ENCODE measurements at regions not wholly inside any gene's neighbourhood (a gene's known extent, or its start where the extent isn't known, plus 50 kb on each side); places are given as distances from the start of the nearest gene placed in this dataset. TPM values are rescaled to one million over a fixed set of nuclear protein-coding genes. Genes with fewer than 3 reads are reported as not detected.
"Not testable (repeated sequence)": the region's sequence is repeated elsewhere in the genome, so short reads cannot be mapped to it uniquely, and the experiment has no call there.

DNA sequence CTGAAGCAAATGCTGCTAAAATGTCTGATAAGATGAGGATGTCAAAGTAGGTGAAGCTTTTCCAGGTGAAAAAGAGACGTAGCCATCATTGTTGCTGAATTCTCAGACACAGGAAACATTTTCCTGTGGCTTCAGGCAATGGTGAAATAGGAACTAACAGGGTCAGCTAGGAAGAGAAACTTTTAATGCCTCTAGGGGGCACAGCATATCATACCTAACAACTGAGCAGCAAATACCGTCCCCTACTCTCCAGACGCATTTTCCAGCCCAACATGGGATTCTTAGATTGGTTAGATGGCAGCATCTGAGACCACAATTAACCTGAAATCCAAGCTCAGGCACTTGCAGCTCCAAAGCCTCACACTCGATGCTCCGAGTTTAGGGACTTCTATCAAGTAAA is 2667.5 kb upstream of the TPTE start:
- H2BK20ac ChIP-seq (ENCODE audit: low read length); H4K8ac ChIP-seq (ENCODE audit: extremely low read depth, insufficient read depth, low read length); H4K5ac ChIP-seq (ENCODE audit: insufficient read length, low read depth, low read length); FAIRE-seq; CTCF ChIA-PET (ENCODE audit: partially characterized antibody); H3K27ac ChIP-seq (ENCODE audit: low read depth, low read length); H3K56ac ChIP-seq (replicated peaks; ENCODE audit: insufficient read length, low read depth, low read length); H2BK5ac ChIP-seq (ENCODE audit: low read depth, low read length); DNase-seq (ENCODE audit: low read depth in 1 of 2, low spot score in 2 of 2); H3K23ac ChIP-seq (ENCODE audit: insufficient read length); H2BK120ac ChIP-seq (replicated peaks; ENCODE audit: low read depth, low read length); H3K9me3 ChIP-seq (ENCODE audit: insufficient read depth in 2 of 2, low read depth in 1 of 2, low read length in 1 of 2); H3K9ac ChIP-seq (replicated peaks in 1 of 4; ENCODE audit: extremely low read depth in 1 of 4, low read depth in 3 of 4, low read length in 3 of 4); H2BK15ac ChIP-seq (ENCODE audit: low read length); H3K4ac ChIP-seq (replicated peaks; ENCODE audit: insufficient read length, low read depth, low read length); H4K20me1 ChIP-seq (replicated peaks in 1 of 2; ENCODE audit: control insufficient read depth in 1 of 2, insufficient read depth in 2 of 2, low read length in 2 of 2); H3K4me1 ChIP-seq (replicated peaks in 1 of 4; ENCODE audit: control insufficient read depth in 3 of 4, insufficient read depth in 4 of 4, low read length in 3 of 4); POLR2A ChIA-PET (ENCODE audit: partially characterized antibody); H2AK5ac ChIP-seq (ENCODE audit: low read depth, low read length); H3K4me2 ChIP-seq (ENCODE audit: insufficient read depth in 1 of 2, low read depth in 2 of 2, low read length in 2 of 2); H2AFZ ChIP-seq (ENCODE audit: low read length); H3K36me3 ChIP-seq (ENCODE audit: control insufficient read depth in 2 of 4, insufficient read depth in 4 of 4, low read length in 3 of 4); H3K14ac ChIP-seq (ENCODE audit: insufficient read length); H3K79me2 ChIP-seq (ENCODE audit: control insufficient read depth in 1 of 2, insufficient read depth in 2 of 2, low read length in 2 of 2); H3K23me2 ChIP-seq (ENCODE audit: low read depth, low read length); H3K4me3 ChIP-seq (ENCODE audit: extremely low read depth in 1 of 4, insufficient read depth in 2 of 4, low read depth in 3 of 4, low read length in 4 of 4); H2BK12ac ChIP-seq (ENCODE audit: low read depth, low read length); H3K79me1 ChIP-seq (ENCODE audit: low read depth, low read length); H3K27me3 ChIP-seq (replicated peaks in 1 of 4; ENCODE audit: control insufficient read depth in 3 of 4, extremely low read depth in 1 of 4, insufficient read depth in 3 of 4, low read length in 3 of 4); H3K18ac ChIP-seq (ENCODE audit: extremely low read depth, low read length); H4K91ac ChIP-seq (replicated peaks; ENCODE audit: insufficient read length, low read length): not testable (repeated sequence)
- WGBS, 2 experiments (ENCODE audit: extremely low coverage in 1 of 2, insufficient coverage in 1 of 2, insufficient read length in 1 of 2, insufficient replicate concordance in 2 of 2, low coverage in 1 of 2, low lambda C conversion rate in 2 of 2, missing lambda C conversion rate in 1 of 2) = no CpG with 5 or more reads among the region's 5 CpGs

Small RNA genes lying in the stretch of these regions (small RNA-seq; reads per million reads assigned to genes)
- gene RF00614 (ENCODE audit: insufficient read depth) = not detected
